NCI-H774 (cell line): ENCODE measurements at regions not wholly inside any gene's neighbourhood (a gene's known extent, or its start where the extent isn't known, plus 50 kb on each side); places are given as distances from the start of the nearest gene placed in this dataset.
"Not testable (repeated sequence)": the region's sequence is repeated elsewhere in the genome, so short reads cannot be mapped to it uniquely, and the experiment has no call there.

Experiments used
- DNase-seq: peaks from one replicate; lab custom pipeline; 2025; lab: John Stamatoyannopoulos, UW

GRCh38 chr20:51923633-51924032 is 121.3 kb upstream of the SALL4 start:
- DNase-seq = no peak

GRCh38 chr20:51922812-51923211 is 120.5 kb upstream of the SALL4 start:
- DNase-seq = not testable (repeated sequence)

GRCh38 chr20:51918561-51918960 is 116.2 kb upstream of the SALL4 start:
- no peak for DNase-seq

GRCh38 chr20:51917886-51918535 is 115.7 kb upstream of the SALL4 start:
- DNase-seq = no peak

GRCh38 chr20:51916244-51916643 is 113.9 kb upstream of the SALL4 start:
- DNase-seq = no peak

GRCh38 chr20:51914758-51915157 is 112.4 kb upstream of the SALL4 start:
- DNase-seq = no peak

- no peak for DNase-seq
These were observed 108.2 kb upstream of the SALL4 start for GRCh38 chr20:51910321-51911050.

- no peak for DNase-seq
These were observed 104.4 kb upstream of the SALL4 start for GRCh38 chr20:51906679-51907078.

GRCh38 chr20:51906049-51906448 is 103.7 kb upstream of the SALL4 start:
- no peak for DNase-seq

GRCh38 chr20:51902933-51903332 is 100.6 kb upstream of the SALL4 start:
- no peak for DNase-seq

- DNase-seq = no peak
These were observed 98.1 kb upstream of the SALL4 start for GRCh38 chr20:51900443-51900842.

GRCh38 chr20:51899674-51900073 is 97.4 kb upstream of the SALL4 start:
- no peak for DNase-seq

GRCh38 chr20:51898788-51899187 is 96.5 kb upstream of the SALL4 start:
- DNase-seq = no peak

GRCh38 chr20:51894619-51895018 is 92.3 kb upstream of the SALL4 start:
- DNase-seq = no peak

GRCh38 chr20:51894201-51894600 is 91.9 kb upstream of the SALL4 start:
- DNase-seq = no peak

- DNase-seq = no peak
These were observed 91.4 kb upstream of the SALL4 start for GRCh38 chr20:51893723-51894122.

- DNase-seq = no peak
These were observed 87.7 kb upstream of the SALL4 start for GRCh38 chr20:51890003-51890402.

GRCh38 chr20:51889466-51889865 is 87.1 kb upstream of the SALL4 start:
- DNase-seq = no peak

GRCh38 chr20:51888291-51888690 is 86.0 kb upstream of the SALL4 start:
- DNase-seq = no peak

GRCh38 chr20:51886891-51887608 is 84.7 kb upstream of the SALL4 start:
- no peak for DNase-seq

- no peak for DNase-seq
These were observed 84.0 kb upstream of the SALL4 start for GRCh38 chr20:51886341-51886740.

- DNase-seq = no peak
These were observed 82.2 kb upstream of the SALL4 start for GRCh38 chr20:51884561-51884960.

GRCh38 chr20:51880188-51880587 is 77.9 kb upstream of the SALL4 start:
- no peak for DNase-seq
